ENCODE measurements at regions not wholly inside any gene's neighbourhood (a gene's known extent, or its start where the extent isn't known, plus 50 kb on each side); places are given as distances from the start of the nearest gene placed in this dataset.
A peak's percentile ranks its signal among the peaks of the same experiment; 100 is the strongest.

GRCh38 chr17:73989671-73990070 lies 213.8 kb upstream of the RPL38 start:
- Mint-ChIP-seq H3K27me3 (peaks cover 12% of the 10 kb centered on the region), H3K4me3 (no peak overlapping the region), H3K36me3 (ENCODE audit: low read depth) (no peaks in the 10 kb centered on the region), H3K4me1 (peaks cover 5% of the 10 kb centered on the region), H3K27ac (no peak overlapping the region)
- ATAC-seq (no peak), DNase-seq (no peak)
- H3K9me3 ChIP-seq (ENCODE audit: control insufficient read depth, low read length, poor library complexity, severe bottlenecking), result no peaks in the 10 kb centered on the region

GRCh38 chr17:73990290-73990689 lies 213.2 kb upstream of the RPL38 start:
- Mint-ChIP-seq H3K4me3 (no peak overlapping the region), H3K36me3 (ENCODE audit: low read depth) (no peaks in the 10 kb centered on the region), H3K4me1 (no peaks in the 10 kb centered on the region), H3K27ac (no peak overlapping the region), H3K27me3 (peaks cover 12% of the 10 kb centered on the region)
- no peak for ATAC-seq
- no peaks in the 10 kb centered on the region for H3K9me3 ChIP-seq (ENCODE audit: control insufficient read depth, low read length, poor library complexity, severe bottlenecking)
- no peak for DNase-seq

- no peaks in the 10 kb centered on the region for H3K9me3 ChIP-seq (ENCODE audit: control insufficient read depth, low read length, poor library complexity, severe bottlenecking)
- no peak overlapping the region for H3K4me3 Mint-ChIP-seq
- ATAC-seq (no peak), DNase-seq (no peak)
- no peaks in the 10 kb centered on the region for H3K36me3 Mint-ChIP-seq (ENCODE audit: low read depth)
- no peaks in the 10 kb centered on the region for H3K4me1 Mint-ChIP-seq
- H3K27ac Mint-ChIP-seq, result no peak overlapping the region
- peaks cover 12% of the 10 kb centered on the region for H3K27me3 Mint-ChIP-seq
These were observed 212.2 kb upstream of the RPL38 start for GRCh38 chr17:73991260-73991659.

- ATAC-seq, result no peak
- Mint-ChIP-seq H3K27me3 (peaks cover 31% of the 10 kb centered on the region), H3K36me3 (ENCODE audit: low read depth) (no peaks in the 10 kb centered on the region), H3K4me3 (no peak overlapping the region), H3K4me1 (peaks cover 2% of the 10 kb centered on the region), H3K27ac (no peak overlapping the region)
- no peak for DNase-seq
- no peaks in the 10 kb centered on the region for H3K9me3 ChIP-seq (ENCODE audit: control insufficient read depth, low read length, poor library complexity, severe bottlenecking)
These were observed 208.5 kb upstream of the RPL38 start for GRCh38 chr17:73994946-73995345.

- DNase-seq (no peak), ATAC-seq (no peak)
- Mint-ChIP-seq H3K27ac (no peak overlapping the region), H3K4me3 (no peak overlapping the region), H3K36me3 (ENCODE audit: low read depth) (no peaks in the 10 kb centered on the region), H3K4me1 (peaks cover 2% of the 10 kb centered on the region), H3K27me3 (peaks cover 33% of the 10 kb centered on the region)
- H3K9me3 ChIP-seq (ENCODE audit: control insufficient read depth, low read length, poor library complexity, severe bottlenecking), result no peaks in the 10 kb centered on the region
These were observed 206.4 kb upstream of the RPL38 start for GRCh38 chr17:73997059-73997458.

- Mint-ChIP-seq H3K27ac (no peak overlapping the region), H3K27me3 (peaks cover 40% of the 10 kb centered on the region), H3K4me1 (peaks cover 2% of the 10 kb centered on the region), H3K4me3 (no peak overlapping the region), H3K36me3 (ENCODE audit: low read depth) (no peaks in the 10 kb centered on the region)
- DNase-seq, result no peak
- ATAC-seq, result no peak
- H3K9me3 ChIP-seq (ENCODE audit: control insufficient read depth, low read length, poor library complexity, severe bottlenecking), result no peaks in the 10 kb centered on the region
These were observed 205.2 kb upstream of the RPL38 start for GRCh38 chr17:73998249-73998648.

- Mint-ChIP-seq H3K27ac (no peak overlapping the region), H3K36me3 (ENCODE audit: low read depth) (no peaks in the 10 kb centered on the region), H3K4me1 (peaks cover 2% of the 10 kb centered on the region), H3K4me3 (no peak overlapping the region), H3K27me3 (peaks cover 45% of the 10 kb centered on the region)
- DNase-seq (peak; percentile 23 to 65 (median 24)), ATAC-seq (peak; percentile 82)
- H3K9me3 ChIP-seq (ENCODE audit: control insufficient read depth, low read length, poor library complexity, severe bottlenecking), result no peaks in the 10 kb centered on the region
These were observed 204.5 kb upstream of the RPL38 start for GRCh38 chr17:73998653-73999645.

DNA sequence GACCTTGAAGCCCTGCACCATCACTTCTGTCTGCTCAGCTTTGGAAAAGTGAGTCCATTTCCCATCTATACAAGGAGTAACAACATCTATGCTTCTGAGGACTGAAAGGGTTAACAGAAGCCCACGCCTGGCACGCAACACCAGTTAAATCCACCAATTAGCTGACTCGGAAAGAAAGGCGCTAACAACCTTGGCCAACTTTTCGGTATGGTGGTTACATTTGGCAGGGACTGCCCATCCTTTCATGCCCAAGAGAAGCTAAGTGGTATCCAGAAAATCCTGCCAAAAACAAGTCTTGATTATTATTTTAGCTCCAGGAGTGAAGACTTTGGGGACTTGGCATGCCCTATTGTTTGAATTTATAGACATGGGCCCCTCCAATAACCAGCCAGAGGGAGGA lies 202.3 kb upstream of the RPL38 start:
- Mint-ChIP-seq H3K4me1 (peaks cover 2% of the 10 kb centered on the region), H3K36me3 (ENCODE audit: low read depth) (no peaks in the 10 kb centered on the region), H3K4me3 (no peak overlapping the region), H3K27me3 (peaks cover 58% of the 10 kb centered on the region), H3K27ac (no peak overlapping the region)
- no peak for ATAC-seq
- no peak for DNase-seq
- no peaks in the 10 kb centered on the region for H3K9me3 ChIP-seq (ENCODE audit: control insufficient read depth, low read length, poor library complexity, severe bottlenecking)

- no peak for DNase-seq
- Mint-ChIP-seq H3K27ac (no peak overlapping the region), H3K36me3 (ENCODE audit: low read depth) (no peaks in the 10 kb centered on the region), H3K4me3 (no peak overlapping the region), H3K4me1 (peaks cover 2% of the 10 kb centered on the region), H3K27me3 (peaks cover 58% of the 10 kb centered on the region)
- ATAC-seq, result no peak
- no peaks in the 10 kb centered on the region for H3K9me3 ChIP-seq (ENCODE audit: control insufficient read depth, low read length, poor library complexity, severe bottlenecking)
These were observed 201.2 kb upstream of the RPL38 start for GRCh38 chr17:74002241-74002640.

DNA sequence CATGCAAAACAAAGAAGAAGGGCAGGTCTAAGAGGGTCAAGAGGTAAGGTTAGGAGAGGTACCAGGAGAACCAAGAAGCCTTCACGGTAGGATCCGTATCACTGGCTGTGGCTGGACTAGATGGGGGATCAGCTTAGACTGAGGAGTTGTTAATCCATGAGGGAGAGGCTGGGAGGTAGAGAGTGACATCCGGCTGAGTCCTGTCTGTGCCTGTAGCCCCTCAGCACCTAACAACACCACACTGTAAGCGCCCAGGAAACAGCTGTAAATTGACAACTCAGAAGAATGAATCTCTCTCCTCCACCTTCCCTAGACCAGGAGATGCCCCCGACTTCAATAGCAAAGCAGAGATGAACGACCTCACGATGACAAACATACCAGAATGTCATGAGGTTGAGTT lies 199.4 kb upstream of the RPL38 start:
- Mint-ChIP-seq H3K27me3 (peaks cover 49% of the 10 kb centered on the region), H3K4me1 (peaks cover 3% of the 10 kb centered on the region), H3K36me3 (ENCODE audit: low read depth) (no peaks in the 10 kb centered on the region), H3K4me3 (no peak overlapping the region), H3K27ac (no peak overlapping the region)
- no peak for DNase-seq
- H3K9me3 ChIP-seq (ENCODE audit: control insufficient read depth, low read length, poor library complexity, severe bottlenecking), result no peaks in the 10 kb centered on the region
- ATAC-seq, result no peak

- DNase-seq (no peak), ATAC-seq (no peak)
- peaks cover 3% of the 10 kb centered on the region for H3K36me3 Mint-ChIP-seq (ENCODE audit: low read depth)
- H3K27ac Mint-ChIP-seq, result peak overlapping the region; percentile 21
- peaks cover 9% of the 10 kb centered on the region for H3K4me1 Mint-ChIP-seq
- no peaks in the 10 kb centered on the region for H3K9me3 ChIP-seq (ENCODE audit: control insufficient read depth, low read length, poor library complexity, severe bottlenecking)
- peaks cover 35% of the 10 kb centered on the region for H3K27me3 Mint-ChIP-seq
- H3K4me3 Mint-ChIP-seq, result no peak overlapping the region
These were observed 197.7 kb upstream of the RPL38 start for GRCh38 chr17:74005790-74006189.

GRCh38 chr17:74006371-74006770 lies 197.1 kb upstream of the RPL38 start:
- no peak for DNase-seq
- H3K27me3 Mint-ChIP-seq, result peaks cover 35% of the 10 kb centered on the region
- no peak for ATAC-seq
- H3K4me1 Mint-ChIP-seq, result peaks cover 10% of the 10 kb centered on the region
- H3K4me3 Mint-ChIP-seq, result no peak overlapping the region
- no peaks in the 10 kb centered on the region for H3K9me3 ChIP-seq (ENCODE audit: control insufficient read depth, low read length, poor library complexity, severe bottlenecking)
- peaks cover 3% of the 10 kb centered on the region for H3K36me3 Mint-ChIP-seq (ENCODE audit: low read depth)
- no peak overlapping the region for H3K27ac Mint-ChIP-seq

GRCh38 chr17:74008196-74008595 lies 195.3 kb upstream of the RPL38 start:
- H3K9me3 ChIP-seq (ENCODE audit: control insufficient read depth, low read length, poor library complexity, severe bottlenecking), result no peaks in the 10 kb centered on the region
- peaks cover 25% of the 10 kb centered on the region for H3K27me3 Mint-ChIP-seq
- ATAC-seq (no peak), DNase-seq (no peak)
- peak overlapping the region; percentile 45 for H3K27ac Mint-ChIP-seq
- H3K36me3 Mint-ChIP-seq (ENCODE audit: low read depth), result peaks cover 3% of the 10 kb centered on the region
- peaks cover 21% of the 10 kb centered on the region for H3K4me1 Mint-ChIP-seq
- no peak overlapping the region for H3K4me3 Mint-ChIP-seq
